SK-N-SH (cell line): ENCODE measurements at regions not wholly inside any gene's neighbourhood (a gene's known extent, or its start where the extent isn't known, plus 50 kb on each side); places are given as distances from the start of the nearest gene placed in this dataset.

Source experiments
- CTCF ChIA-PET: fragments of 300-600, 350-600 bp; formaldehyde crosslinking; extraction: SDS; loops from one replicate; lab custom pipeline; 2021; lab: Yijun Ruan, JAX
- POLR2A ChIA-PET: fragments of 350-600 bp; sonication (Branson Sonifier 250); formaldehyde crosslinking; extraction: SDS; loops from one replicate; lab custom pipeline; 2020; ENCODE audit warnings: antibody characterized with exemption, inconsistent platforms; lab: Yijun Ruan, JAX
- DNase-seq: peaks from one replicate; pipeline ENCODE4 v3.0.0; 2012
- H2AFZ ChIP-seq: fragments of 200-600 bp; sonication (generic); 2 replicates; pipeline ENCODE4 v1.8.1; 2016; ENCODE audit warnings: antibody characterized with exemption, mild to moderate bottlenecking, low read depth
- H3F3A ChIP-seq: fragments of 200-600 bp; sonication (generic); replicated peaks from 2 replicates; pipeline ENCODE3; 2016; ENCODE audit warnings: antibody characterized with exemption, mild to moderate bottlenecking; ENCODE audit not compliant: insufficient read depth
- H3K27ac ChIP-seq, 2 experiments: fragments of 200-500 bp in 1 of 2; fragments of 200-600 bp in 1 of 2; sonication (Bioruptor generic) in 1 of 2; sonication (generic), shearing (Covaris generic) in 1 of 2; 2 replicates each; pipeline versions ENCODE4 v1.5.1 to v1.6.1; 2014 to 2016; ENCODE audit warnings: low read depth in 2 of 2, inconsistent platforms in 1 of 2, low read length in 1 of 2, mild to moderate bottlenecking in 1 of 2, mixed read lengths in 1 of 2
- H3K27me3 ChIP-seq: fragments of 200-600 bp; sonication (generic), shearing (Covaris generic); 2 replicates; pipeline ENCODE4 v1.6.1; 2016; ENCODE audit warnings: mixed run types; ENCODE audit not compliant: insufficient read depth
- H3K36me3 ChIP-seq, 2 experiments: fragments of 200-500 bp in 1 of 2; fragments of 200-600 bp in 1 of 2; sonication (Bioruptor generic) in 1 of 2; sonication (generic) in 1 of 2; replicated peaks in 1 of 2; 2 replicates each; pipeline versions ENCODE3 to v1.5.1; 2014 to 2016; ENCODE audit warnings: low read length in 1 of 2, mild to moderate bottlenecking in 1 of 2; ENCODE audit not compliant: insufficient read depth in 2 of 2, control insufficient read depth in 1 of 2
- H3K4me1 ChIP-seq, 2 experiments: fragments of 200-500 bp in 1 of 2; fragments of 200-600 bp in 1 of 2; sonication (Bioruptor generic) in 1 of 2; sonication (generic), shearing (Covaris generic) in 1 of 2; 2 replicates each; pipeline versions ENCODE4 v1.5.1 to v1.6.1; 2014 to 2016; ENCODE audit warnings: low read depth in 1 of 2, low read length in 1 of 2, mixed run types in 1 of 2; ENCODE audit not compliant: insufficient read depth in 2 of 2, control insufficient read depth in 1 of 2
- H3K4me2 ChIP-seq: fragments of 200-600 bp; sonication (generic), shearing (Covaris generic); 2 replicates; pipeline ENCODE4 v1.6.1; 2017; ENCODE audit warnings: mixed run types
- H3K4me3 ChIP-seq, 2 experiments: fragments of 200-500 bp in 1 of 2; fragments of 200-600 bp in 1 of 2; sonication (Bioruptor generic) in 1 of 2; sonication (generic), shearing (Covaris generic) in 1 of 2; 2 replicates each; pipeline versions ENCODE4 v1.5.1 to v1.8.1; 2014 to 2016; ENCODE audit warnings: low read depth in 2 of 2, inconsistent platforms in 1 of 2, low read length in 1 of 2, mild to moderate bottlenecking in 1 of 2, mixed read lengths in 1 of 2, moderate library complexity in 1 of 2
- H3K79me2 ChIP-seq: fragments of 200-600 bp; sonication (generic); 2 replicates; pipeline ENCODE4 v1.8.1; 2017; ENCODE audit warnings: mild to moderate bottlenecking; ENCODE audit not compliant: insufficient read depth
- H3K9ac ChIP-seq: fragments of 200-600 bp; sonication (generic); 2 replicates; pipeline ENCODE4 v1.6.1; 2017; ENCODE audit warnings: mixed run types
- H3K9me2 ChIP-seq: fragments of 200-600 bp; sonication (generic); 2 replicates; pipeline ENCODE4 v1.6.1; 2017; ENCODE audit warnings: mixed run types
- H3K9me3 ChIP-seq: fragments of 200-600 bp; sonication (generic); 2 replicates; pipeline ENCODE4 v1.6.1; 2017; ENCODE audit warnings: mixed run types, mild to moderate bottlenecking, moderate library complexity
- H4K20me1 ChIP-seq: fragments of 200-600 bp; sonication (generic); 2 replicates; pipeline ENCODE4 v1.6.1; 2017; ENCODE audit warnings: mild to moderate bottlenecking, mixed run types; ENCODE audit not compliant: insufficient read depth
- FOSL2 ChIP-seq: IDR thresholded peaks from 2 replicates; pipeline ENCODE4 v1.4.0; 2012; ENCODE audit warnings: low read depth, mild to moderate bottlenecking, moderate library complexity, borderline replicate concordance
- FOXJ3 ChIP-seq: sonication (generic); formaldehyde crosslinking; IDR thresholded peaks from 2 replicates; pipeline ENCODE4 v1.5.1; 2020; ENCODE audit warnings: mild to moderate bottlenecking, missing genetic modification reagents
- GABPA ChIP-seq: IDR thresholded peaks from 2 replicates; pipeline ENCODE4 v1.4.0; 2012; ENCODE audit warnings: low read depth, mild to moderate bottlenecking
- GATA2 ChIP-seq: sonication (generic); formaldehyde crosslinking; IDR thresholded peaks from 2 replicates; pipeline ENCODE4 v1.5.0; 2020; ENCODE audit warnings: mild to moderate bottlenecking, missing genetic modification reagents
- IRF3 ChIP-seq: fragments of 150-350 bp; IDR thresholded peaks from 2 replicates; pipeline ENCODE4 v1.6.1; 2016; ENCODE audit warnings: mild to moderate bottlenecking, low read depth, low read length
- JUND ChIP-seq: IDR thresholded peaks from 2 replicates; pipeline ENCODE4 v1.4.0; 2012
- MEF2A ChIP-seq: IDR thresholded peaks from 2 replicates; pipeline ENCODE4 v1.4.0; 2012; ENCODE audit warnings: low read depth, borderline replicate concordance
- NFIC ChIP-seq: IDR thresholded peaks from 2 replicates; pipeline ENCODE4 v1.4.0; 2012; ENCODE audit warnings: borderline replicate concordance
- NRF1 ChIP-seq: IDR thresholded peaks from 2 replicates; pipeline ENCODE4 v1.6.1; 2012; ENCODE audit warnings: low read depth, mild to moderate bottlenecking, low read length
- RAD21 ChIP-seq: IDR thresholded peaks from 2 replicates; pipeline ENCODE4 v1.6.1; 2012; ENCODE audit warnings: mild to moderate bottlenecking, low read length
- RCOR1 ChIP-seq: fragments of 150-350 bp; IDR thresholded peaks from 2 replicates; pipeline ENCODE4 v1.6.1; 2017; ENCODE audit warnings: antibody characterized with exemption, low read length
- RFX5 ChIP-seq: IDR thresholded peaks from 2 replicates; pipeline ENCODE4 v1.6.1; 2012; ENCODE audit warnings: mild to moderate bottlenecking, improper control_type of control experiment, low read length
- USF2 ChIP-seq: fragments of 150-350 bp; IDR thresholded peaks from 2 replicates; pipeline ENCODE4 v1.6.1; 2017; ENCODE audit warnings: antibody characterized with exemption, low read length, low read depth, borderline replicate concordance
- whole genome bisulfite sequencing: methylation state at CpG from one replicate; pipeline ENCODE4 v1.1.6; 2017; ENCODE audit warnings: low lambda C conversion rate; 5-methylcytosine and 5-hydroxymethylcytosine counted together
- TF ChIP-seq, protein P1 (sequence below): fragments of 200-600 bp; sonication (generic); IDR thresholded peaks from 2 replicates; pipeline ENCODE4 v1.6.1; 2017; ENCODE audit warnings: antibody characterized with exemption, mild to moderate bottlenecking, moderate library complexity
- TF ChIP-seq, protein P2 (sequence below): IDR thresholded peaks from 2 replicates; pipeline ENCODE4 v1.4.0; 2012; ENCODE audit warnings: low read depth, borderline replicate concordance

DNA sequence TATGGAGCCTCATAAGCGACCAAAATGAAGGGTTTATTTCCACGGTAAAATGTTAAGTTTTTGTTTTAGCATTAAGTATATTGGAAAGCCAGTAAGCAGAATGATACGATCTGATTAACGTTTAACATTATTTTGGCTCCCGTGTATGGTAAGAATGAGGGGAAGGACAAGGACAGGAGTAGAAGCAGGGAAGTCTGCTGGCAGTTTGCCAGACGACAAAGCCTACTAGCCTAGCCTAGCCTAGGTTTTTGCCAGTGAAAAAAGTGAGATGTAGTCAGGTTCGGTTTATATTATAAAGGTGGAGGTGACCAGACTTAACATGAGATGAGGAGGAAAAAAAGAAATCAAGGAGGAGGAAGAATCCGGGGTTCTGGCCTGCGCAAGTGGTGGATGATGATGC, 78.9 kb upstream of the ARHGAP32 start:
- 86% methylated on average over 9 of the region's 9 CpGs for WGBS
- no peaks in the 10 kb centered on the region for H3F3A ChIP-seq
- no peak overlapping the region for H3K9ac ChIP-seq
- H3K9me2 ChIP-seq: no peaks in the 10 kb centered on the region
- no peak for DNase-seq
- peaks cover 26% of the 10 kb centered on the region for H4K20me1 ChIP-seq
- no peak overlapping the region for H2AFZ ChIP-seq
- no peak overlapping the region for H3K4me2 ChIP-seq
- H3K36me3 ChIP-seq: no peaks in the 10 kb centered on the region
- no peak overlapping the region for H3K27ac ChIP-seq
- H3K27me3 ChIP-seq: no peaks in the 10 kb centered on the region
- H3K4me3 ChIP-seq: no peak overlapping the region
- TF ChIP-seq RFX5 (no peak), FOXJ3 (CRISPR knock-in tag) (no peak), RAD21 (no peak), USF2 (no peak), NFIC (no peak), NRF1 (no peak), RCOR1 (no peak), IRF3 (no peak), GABPA (no peak), JUND (no peak), MEF2A (no peak), FOSL2 (no peak), GATA2 (CRISPR knock-in tag) (no peak)
- TF ChIP-seq, protein P1, sequence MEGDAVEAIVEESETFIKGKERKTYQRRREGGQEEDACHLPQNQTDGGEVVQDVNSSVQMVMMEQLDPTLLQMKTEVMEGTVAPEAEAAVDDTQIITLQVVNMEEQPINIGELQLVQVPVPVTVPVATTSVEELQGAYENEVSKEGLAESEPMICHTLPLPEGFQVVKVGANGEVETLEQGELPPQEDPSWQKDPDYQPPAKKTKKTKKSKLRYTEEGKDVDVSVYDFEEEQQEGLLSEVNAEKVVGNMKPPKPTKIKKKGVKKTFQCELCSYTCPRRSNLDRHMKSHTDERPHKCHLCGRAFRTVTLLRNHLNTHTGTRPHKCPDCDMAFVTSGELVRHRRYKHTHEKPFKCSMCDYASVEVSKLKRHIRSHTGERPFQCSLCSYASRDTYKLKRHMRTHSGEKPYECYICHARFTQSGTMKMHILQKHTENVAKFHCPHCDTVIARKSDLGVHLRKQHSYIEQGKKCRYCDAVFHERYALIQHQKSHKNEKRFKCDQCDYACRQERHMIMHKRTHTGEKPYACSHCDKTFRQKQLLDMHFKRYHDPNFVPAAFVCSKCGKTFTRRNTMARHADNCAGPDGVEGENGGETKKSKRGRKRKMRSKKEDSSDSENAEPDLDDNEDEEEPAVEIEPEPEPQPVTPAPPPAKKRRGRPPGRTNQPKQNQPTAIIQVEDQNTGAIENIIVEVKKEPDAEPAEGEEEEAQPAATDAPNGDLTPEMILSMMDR: no peak
- TF ChIP-seq, protein P2, sequence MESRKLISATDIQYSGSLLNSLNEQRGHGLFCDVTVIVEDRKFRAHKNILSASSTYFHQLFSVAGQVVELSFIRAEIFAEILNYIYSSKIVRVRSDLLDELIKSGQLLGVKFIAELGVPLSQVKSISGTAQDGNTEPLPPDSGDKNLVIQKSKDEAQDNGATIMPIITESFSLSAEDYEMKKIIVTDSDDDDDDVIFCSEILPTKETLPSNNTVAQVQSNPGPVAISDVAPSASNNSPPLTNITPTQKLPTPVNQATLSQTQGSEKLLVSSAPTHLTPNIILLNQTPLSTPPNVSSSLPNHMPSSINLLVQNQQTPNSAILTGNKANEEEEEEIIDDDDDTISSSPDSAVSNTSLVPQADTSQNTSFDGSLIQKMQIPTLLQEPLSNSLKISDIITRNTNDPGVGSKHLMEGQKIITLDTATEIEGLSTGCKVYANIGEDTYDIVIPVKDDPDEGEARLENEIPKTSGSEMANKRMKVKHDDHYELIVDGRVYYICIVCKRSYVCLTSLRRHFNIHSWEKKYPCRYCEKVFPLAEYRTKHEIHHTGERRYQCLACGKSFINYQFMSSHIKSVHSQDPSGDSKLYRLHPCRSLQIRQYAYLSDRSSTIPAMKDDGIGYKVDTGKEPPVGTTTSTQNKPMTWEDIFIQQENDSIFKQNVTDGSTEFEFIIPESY: no peak
- POLR2A ChIA-PET: no interaction called here
- CTCF ChIA-PET: no interaction called here
- peaks cover 5 to 24% of the 10 kb centered on the region in 2 experiments; a peak in 2 of 4 replicates for H3K4me1 ChIP-seq
- H3K9me3 ChIP-seq: no peaks in the 10 kb centered on the region
- peaks cover 98% of the 10 kb centered on the region for H3K79me2 ChIP-seq
